DMS79 (cell line): ENCODE measurements at regions not wholly inside any gene's neighbourhood (a gene's known extent, or its start where the extent isn't known, plus 50 kb on each side); places are given as distances from the start of the nearest gene placed in this dataset.
"Not testable (repeated sequence)": the region's sequence is repeated elsewhere in the genome, so short reads cannot be mapped to it uniquely, and the experiment has no call there.

Source experiments
- DNase-seq: peaks from one replicate; lab custom pipeline; 2025; lab: John Stamatoyannopoulos, UW

GRCh38 chr12:89775063-89775985, 66.7 kb upstream of the ATP2B1 start:
- no peak for DNase-seq

- DNase-seq: no peak
These were observed 66.0 kb upstream of the ATP2B1 start for GRCh38 chr12:89774645-89775044.

GRCh38 chr12:89770391-89770790, 61.8 kb upstream of the ATP2B1 start:
- no peak for DNase-seq

GRCh38 chr12:89769483-89769818, 60.8 kb upstream of the ATP2B1 start:
- no peak for DNase-seq

- no peak for DNase-seq
These were observed 60.2 kb upstream of the ATP2B1 start for GRCh38 chr12:89768586-89769482.

GRCh38 chr12:89765959-89766824, 57.6 kb upstream of the ATP2B1 start:
- DNase-seq: no peak

- DNase-seq: not testable (repeated sequence)
These were observed 55.5 kb upstream of the ATP2B1 start for GRCh38 chr12:89764164-89764563.

GRCh38 chr12:89762498-89763170, 54.0 kb upstream of the ATP2B1 start:
- no peak for DNase-seq

- no peak for DNase-seq
These were observed 52.1 kb upstream of the ATP2B1 start for GRCh38 chr12:89760783-89761182.
